ENCODE measurements at regions not wholly inside any gene's neighbourhood (a gene's known extent, or its start where the extent isn't known, plus 50 kb on each side); places are given as distances from the start of the nearest gene placed in this dataset.

GRCh38 chr9:126152622-126153362, 173.8 kb upstream of the MVB12B start:
- no peak for DNase-seq (ENCODE audit: low read depth in 2 of 2)

- DNase-seq (ENCODE audit: low read depth in 2 of 2) = no peak
Measured at GRCh38 chr9:126153382-126153781, 173.2 kb upstream of the MVB12B start.

- DNase-seq (ENCODE audit: low read depth in 2 of 2) = no peak
Measured at GRCh38 chr9:126154182-126154827, 172.3 kb upstream of the MVB12B start.

- DNase-seq (ENCODE audit: low read depth in 2 of 2) = no peak
Measured at GRCh38 chr9:126154869-126155268, 171.8 kb upstream of the MVB12B start.

- no peak for DNase-seq (ENCODE audit: low read depth in 2 of 2)
Measured at GRCh38 chr9:126155756-126156664, 170.6 kb upstream of the MVB12B start.

GRCh38 chr9:126156898-126157297, 169.7 kb upstream of the MVB12B start:
- DNase-seq (ENCODE audit: low read depth in 2 of 2) = no peak

GRCh38 chr9:126157423-126157822, 169.2 kb upstream of the MVB12B start:
- DNase-seq (ENCODE audit: low read depth in 2 of 2) = no peak

- DNase-seq (ENCODE audit: low read depth in 2 of 2) = no peak
Measured at GRCh38 chr9:126157826-126158587, 168.6 kb upstream of the MVB12B start.

GRCh38 chr9:126158588-126159429, 167.8 kb upstream of the MVB12B start:
- no peak for DNase-seq (ENCODE audit: low read depth in 2 of 2)

- DNase-seq (ENCODE audit: low read depth in 2 of 2) = no peak
Measured at GRCh38 chr9:126159430-126160060, 167.1 kb upstream of the MVB12B start.

- no peak for DNase-seq (ENCODE audit: low read depth in 2 of 2)
Measured at GRCh38 chr9:126160067-126160853, 166.4 kb upstream of the MVB12B start.

- no peak for DNase-seq (ENCODE audit: low read depth in 2 of 2)
Measured at GRCh38 chr9:126160854-126161329, 165.7 kb upstream of the MVB12B start.

- DNase-seq (ENCODE audit: low read depth in 2 of 2) = no peak
Measured at GRCh38 chr9:126162611-126163381, 163.8 kb upstream of the MVB12B start.

GRCh38 chr9:126164796-126165525, 161.7 kb upstream of the MVB12B start:
- DNase-seq (ENCODE audit: low read depth in 2 of 2) = no peak

- DNase-seq (ENCODE audit: low read depth in 2 of 2) = no peak
Measured at GRCh38 chr9:126165755-126166154, 160.9 kb upstream of the MVB12B start.

GRCh38 chr9:126166291-126166690, 160.3 kb upstream of the MVB12B start:
- DNase-seq (ENCODE audit: low read depth in 2 of 2) = no peak

GRCh38 chr9:126166866-126167265, 159.8 kb upstream of the MVB12B start:
- no peak for DNase-seq (ENCODE audit: low read depth in 2 of 2)

GRCh38 chr9:126169736-126170135, 156.9 kb upstream of the MVB12B start:
- DNase-seq (ENCODE audit: low read depth in 2 of 2) = no peak
